NOMO-1 treated with dmso at 0.1 percent for 144 hours (cell line): ENCODE measurements at regions not wholly inside any gene's neighbourhood (a gene's known extent, or its start where the extent isn't known, plus 50 kb on each side); places are given as distances from the start of the nearest gene placed in this dataset.
"Not testable (repeated sequence)": the region's sequence is repeated elsewhere in the genome, so short reads cannot be mapped to it uniquely, and the experiment has no call there.

Experiments used
- DNase-seq: peaks from one replicate; lab custom pipeline; 2025; ENCODE audit not compliant: unreplicated experiment; lab: John Stamatoyannopoulos, UW

- no peak for DNase-seq
These were observed 371.3 kb downstream of the ZBBX start for GRCh38 chr3:167008791-167009190.

- no peak for DNase-seq
These were observed 378.7 kb downstream of the ZBBX start for GRCh38 chr3:167001374-167001773.

- no peak for DNase-seq
These were observed 387.0 kb downstream of the ZBBX start for GRCh38 chr3:166993015-166993630.

- no peak for DNase-seq
These were observed 394.1 kb downstream of the ZBBX start for GRCh38 chr3:166986000-166986399.

DNA sequence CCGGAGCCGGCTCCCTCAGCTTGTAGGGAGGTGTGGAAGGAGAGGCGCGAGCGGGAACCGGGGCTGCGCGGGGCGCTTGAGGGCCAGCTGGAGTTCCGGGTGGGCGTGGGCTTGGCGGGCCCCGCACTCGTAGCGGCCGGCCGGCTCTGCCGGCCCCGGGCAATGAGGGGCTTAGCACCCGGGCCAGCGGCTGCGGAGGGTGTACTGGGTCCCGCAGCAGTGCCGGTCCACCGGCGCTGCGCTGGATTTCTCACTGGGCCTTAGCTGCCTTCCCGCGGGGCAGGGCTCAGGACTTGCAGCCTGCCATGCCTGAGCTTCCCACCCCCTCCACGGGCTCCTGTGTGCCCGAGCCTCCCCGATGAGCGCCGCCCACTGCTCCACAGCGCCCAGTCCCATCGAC lies 404.3 kb downstream of the ZBBX start:
- DNase-seq = not testable (repeated sequence)

DNA sequence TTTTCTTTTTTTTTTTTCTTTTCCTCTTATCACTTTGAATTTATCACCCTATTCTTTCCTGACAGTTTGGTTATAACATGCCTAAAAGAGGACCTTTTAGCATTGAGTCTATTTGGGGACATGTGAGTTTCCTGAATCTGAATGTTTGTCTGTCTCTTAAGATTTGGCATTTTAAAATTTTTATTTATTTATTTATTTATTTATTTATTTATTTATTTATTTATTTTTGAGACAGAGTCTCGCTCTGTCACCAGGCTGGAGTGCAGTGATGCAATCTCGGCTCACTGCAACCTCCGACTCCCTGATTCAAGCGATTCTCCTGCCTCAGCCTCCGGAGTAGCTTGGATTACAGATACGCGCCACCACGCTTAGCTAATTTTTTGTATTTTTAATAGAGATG lies 412.4 kb downstream of the ZBBX start:
- DNase-seq = not testable (repeated sequence)

DNA sequence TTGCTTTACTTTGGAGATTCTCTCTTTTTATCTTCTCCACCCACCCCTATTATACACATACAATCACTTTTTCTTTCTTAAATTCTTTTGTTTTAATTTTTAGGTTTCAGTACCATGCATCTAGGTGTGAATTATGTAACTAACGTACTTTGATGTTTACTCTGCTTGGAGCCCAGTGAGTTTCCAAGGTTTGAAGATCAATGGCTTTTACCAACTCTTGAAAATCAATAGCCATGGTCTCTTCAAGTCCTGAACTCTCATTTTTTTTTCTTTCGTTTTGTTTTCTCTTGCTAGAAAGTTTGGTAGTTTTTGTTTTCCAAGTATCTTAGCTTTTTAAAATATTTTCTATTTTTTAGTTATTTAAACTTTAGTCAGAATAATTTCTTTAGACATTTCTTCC lies 417.2 kb downstream of the ZBBX start:
- no peak for DNase-seq

- DNase-seq = no peak
These were observed 423.0 kb downstream of the ZBBX start for GRCh38 chr3:166957121-166957520.

GRCh38 chr3:166955201-166955939 lies 424.7 kb downstream of the ZBBX start:
- DNase-seq = no peak

GRCh38 chr3:166934879-166935278 lies 445.2 kb downstream of the ZBBX start:
- DNase-seq = no peak

GRCh38 chr3:166917437-166917836 lies 462.7 kb downstream of the ZBBX start:
- no peak for DNase-seq

GRCh38 chr3:166902374-166902773 lies 477.7 kb downstream of the ZBBX start:
- no peak for DNase-seq

DNA sequence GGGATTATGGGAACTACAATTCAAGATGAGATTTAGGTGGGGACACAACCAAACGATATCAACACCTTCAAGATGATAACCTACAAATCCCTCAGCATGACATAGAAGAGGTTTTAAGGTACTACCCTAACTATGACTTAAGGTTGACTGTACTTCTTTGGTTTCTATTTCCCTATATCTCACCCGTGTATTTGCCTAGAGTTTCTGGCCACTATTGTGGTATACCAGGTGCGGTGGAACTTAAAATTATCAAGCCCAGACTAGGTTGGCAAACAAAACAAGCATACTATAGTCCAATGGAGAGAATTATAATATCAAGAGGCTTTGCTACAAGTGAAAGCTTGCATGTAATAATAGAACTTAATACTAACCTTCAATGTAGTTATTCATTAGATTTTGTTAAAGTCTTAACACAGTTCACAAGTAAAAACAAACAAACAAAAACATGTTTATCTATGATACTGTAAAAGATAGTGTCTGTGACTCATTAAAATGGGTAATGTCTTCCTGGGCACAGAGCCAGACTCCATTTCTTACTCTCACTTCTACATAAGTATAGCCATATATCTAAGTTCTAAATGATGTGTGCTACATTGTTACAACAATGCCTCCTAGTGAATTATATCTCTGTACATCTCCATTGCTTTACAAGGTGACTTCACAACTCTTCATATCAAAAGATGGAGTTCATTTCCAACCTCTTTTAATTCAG lies 479.1 kb downstream of the ZBBX start:
- no peak for DNase-seq

DNA sequence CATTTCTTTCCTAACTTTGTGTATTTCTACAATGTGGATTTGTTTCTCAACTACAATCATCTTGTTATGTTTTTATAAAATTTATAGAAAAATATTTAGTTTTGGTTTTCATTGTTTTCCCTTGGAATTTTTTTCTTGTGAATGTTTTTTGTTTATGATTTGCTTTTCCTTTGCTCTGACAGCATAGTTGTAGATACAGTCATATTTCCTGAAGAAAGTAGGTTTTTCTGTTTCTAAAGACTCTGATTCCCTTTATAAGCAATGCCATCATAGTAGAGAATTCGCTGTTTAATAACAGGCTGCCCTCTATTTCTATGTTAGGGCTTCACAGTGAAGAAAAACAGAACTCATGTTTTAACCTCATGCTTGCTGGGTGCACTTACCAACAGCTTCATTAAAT lies 482.3 kb downstream of the ZBBX start:
- no peak for DNase-seq

GRCh38 chr3:166889241-166889640 lies 490.9 kb downstream of the ZBBX start:
- no peak for DNase-seq

DNA sequence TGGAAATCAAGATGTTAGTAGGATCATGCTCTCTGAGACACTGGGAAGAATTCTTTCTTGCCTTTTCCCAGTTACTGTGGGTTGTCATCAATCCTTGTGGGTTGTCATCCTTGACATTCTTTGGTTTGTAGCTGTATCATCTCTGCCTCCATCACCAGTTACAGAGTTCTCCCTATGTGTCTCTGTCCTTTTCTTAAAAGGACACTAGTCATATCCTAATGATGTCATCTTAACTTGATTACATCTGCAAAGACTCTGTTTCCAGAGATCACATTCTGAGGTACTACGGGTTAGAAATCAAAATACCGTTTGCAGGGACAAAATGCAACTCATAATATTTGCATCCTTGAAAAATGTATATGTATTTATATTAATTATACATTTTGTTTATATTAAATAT lies 500.4 kb downstream of the ZBBX start:
- no peak for DNase-seq

- no peak for DNase-seq
These were observed 502.1 kb downstream of the ZBBX start for GRCh38 chr3:166877971-166878370.

- no peak for DNase-seq
These were observed 515.3 kb downstream of the ZBBX start for GRCh38 chr3:166864473-166865467.

DNA sequence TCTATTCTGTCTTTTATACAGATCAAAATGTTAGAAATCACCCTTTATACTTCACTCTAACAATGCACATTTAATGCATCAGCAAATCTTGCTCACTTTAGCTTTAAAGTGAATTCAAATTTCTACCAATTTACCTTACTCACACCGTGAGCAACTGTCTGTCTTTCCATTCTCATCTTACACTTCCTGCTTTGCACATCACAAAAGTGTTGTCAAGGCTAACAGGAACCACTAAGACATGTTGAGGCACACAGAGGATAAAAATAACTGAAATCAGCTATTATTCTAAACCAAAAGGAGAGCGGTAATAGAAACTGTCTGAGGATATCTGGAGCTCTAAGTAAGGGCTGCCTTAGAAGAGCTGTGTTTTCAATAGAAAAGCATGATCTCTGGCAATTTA lies 519.9 kb downstream of the ZBBX start:
- no peak for DNase-seq

DNA sequence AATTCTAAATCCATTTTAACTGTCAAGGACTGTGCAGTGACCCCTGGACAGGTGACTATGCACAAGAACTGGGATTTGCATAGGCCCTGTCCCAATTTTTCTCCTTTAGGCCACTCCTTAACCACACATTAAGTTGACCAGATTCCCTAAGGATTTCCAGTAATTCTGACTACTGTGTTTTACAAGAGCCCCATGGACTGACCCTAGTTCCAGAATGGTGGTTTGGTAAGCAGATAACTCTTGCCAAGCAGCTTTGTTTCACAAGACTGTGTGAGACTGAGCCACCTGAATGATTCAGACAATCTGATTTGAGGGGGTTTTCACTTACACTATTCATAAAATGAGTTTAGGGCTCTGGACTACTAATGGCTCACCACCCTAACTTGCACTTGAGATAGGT lies 535.8 kb downstream of the ZBBX start:
- no peak for DNase-seq

- DNase-seq = not testable (repeated sequence)
These were observed 537.3 kb downstream of the ZBBX start for GRCh38 chr3:166842784-166843183.
